ENCODE measurements at regions not wholly inside any gene's neighbourhood (a gene's known extent, or its start where the extent isn't known, plus 50 kb on each side); places are given as distances from the start of the nearest gene placed in this dataset.

GRCh38 chr20:60085551-60086132, 127.4 kb downstream of the CDH26 start:
- Histone ChIP-seq H3K27ac (ENCODE audit: low read depth, low read length, poor library complexity, severe bottlenecking) (no peak overlapping the region), H3K36me3 (ENCODE audit: insufficient read depth, low read length) (no peaks in the 10 kb centered on the region), H3K4me3 (ENCODE audit: low read depth, low read length, poor library complexity, severe bottlenecking) (no peak overlapping the region), H3K9me3 (ENCODE audit: low read length) (no peaks in the 10 kb centered on the region), H2AFZ (ENCODE audit: low read length) (no peak overlapping the region), H3K79me2 (ENCODE audit: insufficient read depth, low read depth, low read length) (no peaks in the 10 kb centered on the region), H3K4me1 (ENCODE audit: insufficient read depth, low read length, poor library complexity, severe bottlenecking) (no peaks in the 10 kb centered on the region), H4K20me1 (ENCODE audit: insufficient read depth, low read length) (no peaks in the 10 kb centered on the region), H3K4me2 (ENCODE audit: low read length) (no peak overlapping the region), H3K9me2 (ENCODE audit: insufficient read depth, low read length) (no peaks in the 10 kb centered on the region)
- ChIA-PET CTCF (ENCODE audit: unreplicated experiment) (no interaction called here), POLR2A (no interaction called here)
- DNase-seq (ENCODE audit: low spot score), result no peak
- TF ChIP-seq CTCF (conservative IDR thresholded peaks at IDR 0.05; ENCODE audit: low read length) (no peak), EZH2phosphoT487 (IDR thresholded peaks at IDR 0.05; ENCODE audit: borderline replicate concordance, low read depth, low read length) (no peak)
- intact Hi-C loops (cut with micrococcal nuclease; ENCODE audit: unreplicated experiment), result no loop called here
- no TSS peak for BruUV-seq (replicated peaks)

GRCh38 chr20:60086821-60087562, 128.8 kb downstream of the CDH26 start:
- Histone ChIP-seq H4K20me1 (ENCODE audit: insufficient read depth, low read length) (no peaks in the 10 kb centered on the region), H3K4me2 (ENCODE audit: low read length) (no peak overlapping the region), H3K9me2 (ENCODE audit: insufficient read depth, low read length) (no peaks in the 10 kb centered on the region), H3K27ac (ENCODE audit: low read depth, low read length, poor library complexity, severe bottlenecking) (no peak overlapping the region), H3K4me1 (ENCODE audit: insufficient read depth, low read length, poor library complexity, severe bottlenecking) (no peaks in the 10 kb centered on the region), H2AFZ (ENCODE audit: low read length) (no peak overlapping the region), H3K79me2 (ENCODE audit: insufficient read depth, low read depth, low read length) (no peaks in the 10 kb centered on the region), H3K36me3 (ENCODE audit: insufficient read depth, low read length) (no peaks in the 10 kb centered on the region), H3K9me3 (ENCODE audit: low read length) (no peaks in the 10 kb centered on the region), H3K4me3 (ENCODE audit: low read depth, low read length, poor library complexity, severe bottlenecking) (no peak overlapping the region)
- DNase-seq (ENCODE audit: low spot score), result no peak
- TF ChIP-seq CTCF (conservative IDR thresholded peaks at IDR 0.05; ENCODE audit: low read length) (no peak), EZH2phosphoT487 (IDR thresholded peaks at IDR 0.05; ENCODE audit: borderline replicate concordance, low read depth, low read length) (no peak)
- intact Hi-C loops (cut with micrococcal nuclease; ENCODE audit: unreplicated experiment), result no loop called here
- POLR2A ChIA-PET, result no interaction called here
- no TSS peak for BruUV-seq (replicated peaks)
- CTCF ChIA-PET (ENCODE audit: unreplicated experiment), result no interaction called here

- Histone ChIP-seq H2AFZ (ENCODE audit: low read length) (no peak overlapping the region), H3K4me3 (ENCODE audit: low read depth, low read length, poor library complexity, severe bottlenecking) (no peak overlapping the region), H3K27ac (ENCODE audit: low read depth, low read length, poor library complexity, severe bottlenecking) (no peak overlapping the region), H3K9me2 (ENCODE audit: insufficient read depth, low read length) (no peaks in the 10 kb centered on the region), H4K20me1 (ENCODE audit: insufficient read depth, low read length) (no peaks in the 10 kb centered on the region), H3K4me1 (ENCODE audit: insufficient read depth, low read length, poor library complexity, severe bottlenecking) (no peaks in the 10 kb centered on the region), H3K36me3 (ENCODE audit: insufficient read depth, low read length) (no peaks in the 10 kb centered on the region), H3K9me3 (ENCODE audit: low read length) (no peaks in the 10 kb centered on the region), H3K4me2 (ENCODE audit: low read length) (no peak overlapping the region), H3K79me2 (ENCODE audit: insufficient read depth, low read depth, low read length) (no peaks in the 10 kb centered on the region)
- DNase-seq (ENCODE audit: low spot score), result no peak
- POLR2A ChIA-PET, result no interaction called here
- intact Hi-C loops (cut with micrococcal nuclease; ENCODE audit: unreplicated experiment), result no loop called here
- TF ChIP-seq EZH2phosphoT487 (IDR thresholded peaks at IDR 0.05; ENCODE audit: borderline replicate concordance, low read depth, low read length) (no peak), CTCF (conservative IDR thresholded peaks at IDR 0.05; ENCODE audit: low read length) (no peak)
- BruUV-seq (replicated peaks), result no TSS peak
- CTCF ChIA-PET (ENCODE audit: unreplicated experiment), result no interaction called here
These were observed 129.4 kb downstream of the CDH26 start for GRCh38 chr20:60087563-60088105.

Measured in OCI-LY7 (cell line).